Nucleus accumbens (tissue), 56 donors: ENCODE measurements at regions not wholly inside any gene's neighbourhood (a gene's known extent, or its start where the extent isn't known, plus 50 kb on each side); places are given as distances from the start of the nearest gene placed in this dataset.

ENCODE experiments used
- DNase-seq, 56 donors: peaks; one replicate each; lab custom pipeline; 2025; lab: John Stamatoyannopoulos, UW

DNA sequence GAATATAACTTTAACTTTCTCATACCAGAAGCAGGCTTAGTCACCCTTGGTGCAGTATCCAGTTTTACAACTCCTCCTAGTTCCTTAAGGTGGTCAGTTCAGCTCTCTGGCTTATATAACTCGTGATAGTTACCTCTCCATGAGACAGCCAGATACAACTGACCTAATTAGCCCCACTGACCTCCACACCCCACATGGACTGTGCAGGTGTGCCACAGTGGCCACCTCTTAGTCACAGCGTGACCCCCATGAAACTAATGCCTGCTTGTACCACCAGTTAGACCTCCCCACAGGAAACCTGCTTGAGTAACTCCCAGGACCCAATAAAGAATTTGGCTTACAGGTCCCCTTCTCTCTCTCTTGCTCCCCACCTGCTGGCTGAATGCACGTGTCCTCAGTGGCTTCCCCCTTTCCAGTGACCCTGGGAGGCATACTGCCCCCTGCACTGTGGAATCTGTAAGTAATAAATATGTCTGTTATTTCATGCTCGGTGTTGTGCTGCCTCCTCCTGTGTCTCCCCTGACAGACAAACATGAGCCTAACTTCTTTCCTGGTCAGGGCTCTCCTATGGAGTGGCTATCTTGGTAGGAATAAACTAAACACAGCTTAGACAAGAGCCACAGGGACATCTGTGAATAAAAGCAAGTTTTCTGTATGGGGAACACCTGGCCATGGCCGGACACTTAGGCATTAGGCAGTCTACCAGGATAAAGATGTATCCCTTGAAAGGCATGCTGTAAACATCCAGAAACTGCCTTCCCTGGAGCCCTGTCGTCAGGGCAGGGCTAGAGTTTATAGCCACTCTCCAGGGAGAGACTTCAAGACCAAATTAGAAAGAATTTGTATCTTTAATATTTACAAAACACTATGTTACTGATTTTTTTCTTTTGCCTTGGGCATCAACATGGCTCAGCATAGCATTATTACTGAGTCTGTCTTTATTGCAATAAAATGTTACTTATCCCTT lies 209.7 kb upstream of the BOD1L1 start:
- no peak for DNase-seq

GRCh38 chr4:13840502-13841190 lies 213.1 kb upstream of the BOD1L1 start:
- no peak for DNase-seq

GRCh38 chr4:13844740-13845139 lies 217.2 kb upstream of the BOD1L1 start:
- DNase-seq = no peak

GRCh38 chr4:13849778-13850177 lies 222.3 kb upstream of the BOD1L1 start:
- no peak for DNase-seq

DNA sequence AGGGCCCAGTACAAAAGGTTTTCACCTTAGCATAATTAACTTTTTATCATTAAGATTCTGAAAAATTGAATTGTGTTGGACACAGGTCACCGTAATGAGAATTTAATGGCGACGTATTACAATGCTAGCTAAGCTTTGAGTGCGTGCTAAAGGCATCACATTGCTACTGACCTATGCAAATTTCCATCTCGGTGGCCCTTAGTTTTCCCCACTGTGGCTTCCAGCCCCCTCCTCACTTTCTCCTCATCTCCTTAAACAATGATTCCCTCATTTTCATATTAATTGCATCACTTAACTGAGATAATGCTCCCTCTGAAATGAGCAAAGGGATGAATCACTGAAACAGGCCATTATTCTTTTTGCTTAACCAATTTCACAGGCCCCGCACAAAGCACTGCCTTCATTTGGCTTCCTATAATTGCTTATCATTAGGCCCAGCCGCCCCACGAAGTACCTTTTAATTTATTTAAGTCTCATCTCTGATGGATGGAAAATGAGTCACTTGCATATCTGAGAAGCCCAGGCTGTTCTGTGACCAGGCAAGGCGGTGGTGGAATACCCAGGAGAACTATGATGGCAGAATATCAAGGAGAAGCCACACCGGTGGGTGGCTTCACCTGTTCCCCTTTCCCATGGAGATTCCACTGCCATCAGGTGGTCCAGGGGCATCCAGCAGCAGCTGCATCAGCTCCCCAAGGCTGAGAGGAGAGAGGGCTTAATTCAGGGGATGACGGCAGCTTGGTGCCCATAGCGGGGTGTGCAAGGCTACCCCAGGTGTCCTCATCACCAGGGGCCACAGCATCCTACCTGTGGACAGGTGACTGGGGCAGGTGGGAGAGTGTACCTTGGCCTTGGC lies 223.8 kb upstream of the BOD1L1 start:
- no peak for DNase-seq

- DNase-seq = no peak
Measured at GRCh38 chr4:13852411-13852810, 224.9 kb upstream of the BOD1L1 start.

- no peak for DNase-seq
Measured at GRCh38 chr4:13856387-13856786, 228.9 kb upstream of the BOD1L1 start.

DNA sequence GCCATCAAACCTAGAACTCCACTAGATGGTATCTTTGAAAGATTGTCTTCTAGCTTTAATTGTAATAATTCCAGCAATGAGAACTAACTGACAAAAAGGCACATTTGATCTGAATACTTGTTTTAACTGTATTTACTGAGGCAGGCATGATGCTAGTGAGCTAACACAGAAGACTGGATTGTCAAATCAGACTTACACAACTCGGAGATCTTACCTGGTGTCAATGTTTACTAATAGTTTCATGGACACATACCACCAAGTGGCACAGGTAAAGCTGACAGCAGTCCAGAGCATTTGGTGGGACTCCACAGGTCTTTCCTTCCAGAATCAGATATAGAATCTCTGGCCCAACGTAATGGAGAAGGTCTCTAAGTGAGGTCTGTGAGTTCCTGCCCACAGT lies 229.9 kb upstream of the BOD1L1 start:
- DNase-seq = no peak

DNA sequence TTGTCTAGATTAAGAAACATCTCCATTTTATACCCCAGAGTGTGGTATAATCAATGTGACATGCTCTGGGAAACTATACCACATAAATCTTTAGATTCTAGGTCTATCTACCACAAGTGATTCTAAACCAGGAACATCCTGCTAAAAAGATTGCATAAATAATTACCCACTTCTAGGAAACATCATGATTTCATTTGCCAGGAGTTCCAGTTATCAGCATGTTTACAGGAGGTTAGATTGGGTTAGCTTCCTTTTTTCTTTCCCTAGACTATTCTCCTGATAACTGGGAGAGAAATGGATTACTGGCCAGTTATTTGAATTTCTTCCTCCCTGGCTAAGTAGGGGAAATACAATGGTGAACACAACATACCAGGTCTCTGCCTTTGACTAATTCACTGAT lies 230.3 kb upstream of the BOD1L1 start:
- DNase-seq = no peak

- no peak for DNase-seq
Measured at GRCh38 chr4:13859423-13859822, 231.9 kb upstream of the BOD1L1 start.

- peak in 9 of 56 donors; percentile 0 to 38 (median 3) for DNase-seq
Measured at GRCh38 chr4:13860126-13860525, 232.6 kb upstream of the BOD1L1 start.

GRCh38 chr4:13865871-13866669 lies 238.5 kb upstream of the BOD1L1 start:
- DNase-seq = no peak

DNA sequence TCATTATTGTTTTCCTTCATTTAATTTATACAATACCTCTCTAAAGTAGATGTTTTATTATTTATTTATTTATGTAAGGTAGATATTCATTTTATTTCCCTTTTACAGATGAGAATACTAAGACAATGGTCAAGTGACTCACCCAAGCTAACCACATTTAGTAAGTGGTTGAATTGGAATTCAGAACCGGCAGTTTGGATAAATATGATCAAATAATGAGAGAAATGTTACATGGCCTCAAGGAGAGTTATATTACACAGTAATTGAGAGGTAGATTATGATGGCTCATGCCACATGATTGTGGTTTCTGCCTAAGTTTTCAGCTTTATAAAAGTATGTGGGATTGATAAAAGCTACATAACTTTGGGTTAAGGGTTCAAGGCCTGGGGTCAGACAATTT lies 239.4 kb upstream of the BOD1L1 start:
- no peak for DNase-seq

GRCh38 chr4:13872155-13872554 lies 244.6 kb upstream of the BOD1L1 start:
- no peak for DNase-seq

GRCh38 chr4:13872955-13873354 lies 245.4 kb upstream of the BOD1L1 start:
- DNase-seq = no peak

DNA sequence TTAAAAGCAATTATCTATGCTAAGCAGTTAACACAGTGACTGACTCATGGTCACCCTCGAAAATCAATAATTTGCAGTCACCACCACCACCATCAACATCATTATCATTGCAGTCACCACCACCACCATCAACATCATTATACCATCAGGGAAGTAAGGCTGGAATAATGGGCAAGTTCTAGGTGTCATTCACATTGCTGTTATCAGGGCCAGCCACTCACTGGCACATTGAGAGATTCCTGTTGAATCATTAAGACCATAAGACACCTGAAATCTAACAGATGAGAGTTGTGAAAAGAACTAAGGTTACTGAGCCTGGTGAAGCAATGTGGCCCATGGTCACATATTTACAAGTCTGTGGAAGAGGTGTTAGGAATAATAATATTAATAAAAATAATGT lies 247.7 kb upstream of the BOD1L1 start:
- DNase-seq = no peak

DNA sequence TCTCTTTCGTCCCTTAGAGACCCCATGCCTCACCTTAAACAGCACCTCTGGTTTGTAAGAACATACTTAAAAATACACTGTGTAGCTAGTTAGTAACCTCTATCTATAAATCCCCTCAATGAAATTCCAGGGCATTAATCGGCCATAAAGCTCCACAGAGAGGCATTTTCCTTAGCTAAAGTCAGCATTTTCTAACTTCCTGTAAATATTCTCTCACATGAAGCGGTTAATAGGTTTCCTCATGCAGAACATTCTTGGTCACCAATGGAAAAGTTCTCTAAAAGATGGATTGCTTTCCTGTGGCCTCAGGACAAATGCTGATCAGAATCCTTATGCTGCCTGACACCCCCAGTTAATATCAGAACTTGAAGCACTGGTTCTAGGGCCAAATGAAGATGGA lies 248.6 kb upstream of the BOD1L1 start:
- DNase-seq = no peak

DNA sequence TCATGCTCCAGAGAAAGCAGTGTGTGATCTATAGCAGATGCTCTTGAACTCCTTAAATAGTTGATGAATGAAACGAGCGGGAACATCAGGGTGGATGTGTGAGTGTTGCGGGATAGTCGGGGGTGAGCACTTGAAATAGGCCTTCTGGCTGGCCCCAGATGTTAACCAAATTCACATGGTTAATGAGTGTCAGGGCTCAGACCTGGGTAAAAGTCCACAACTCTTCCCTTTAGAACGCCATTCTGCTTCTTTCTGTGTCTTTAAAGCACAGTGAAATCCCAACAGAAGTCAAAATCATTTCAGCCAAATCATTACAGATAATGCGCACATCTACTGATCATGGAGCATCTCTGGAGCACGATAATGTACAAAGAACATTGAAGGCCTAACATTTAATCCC lies 249.4 kb upstream of the BOD1L1 start:
- DNase-seq = no peak

GRCh38 chr4:13877626-13878025 lies 250.1 kb upstream of the BOD1L1 start:
- DNase-seq = no peak

DNA sequence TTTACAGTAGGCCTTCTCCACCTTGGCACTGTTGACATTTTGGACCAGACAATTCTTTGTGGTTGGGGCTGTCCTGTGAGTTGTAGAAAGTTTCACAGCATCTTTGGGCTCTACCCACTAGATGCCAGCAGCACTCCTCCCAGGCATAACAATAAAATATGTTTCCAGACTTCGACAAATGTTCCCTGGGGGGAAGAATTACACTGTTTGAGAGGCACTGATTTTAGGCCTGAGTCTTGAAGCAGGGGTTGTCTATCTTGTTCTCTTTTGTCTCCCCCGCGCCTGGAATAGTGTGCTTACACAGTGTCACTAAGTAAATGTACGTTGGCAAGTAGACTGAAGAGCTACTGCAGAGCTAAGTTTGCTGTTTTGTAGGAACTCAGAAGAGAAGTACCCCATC lies 254.4 kb upstream of the BOD1L1 start:
- peak in 27 of 56 donors; percentile 4 to 76 (median 21) for DNase-seq
